Neural progenitor cell (in vitro differentiated cells): ENCODE measurements at regions not wholly inside any gene's neighbourhood (a gene's known extent, or its start where the extent isn't known, plus 50 kb on each side); places are given as distances from the start of the nearest gene placed in this dataset.
A peak's percentile ranks its signal among the peaks of the same experiment; 100 is the strongest.

ENCODE experiments used
- DNase-seq: peaks from one replicate; pipeline ENCODE4 v3.0.0-alpha.2; 2016; ENCODE audit warnings: low spot score
- H2AFZ ChIP-seq: fragments of 200-600 bp; sonication (generic); replicated peaks from 2 replicates; pipeline ENCODE4 v1.6.1; 2016; ENCODE audit warnings: antibody characterized with exemption
- H3F3A ChIP-seq: fragments of 200-600 bp; sonication (generic); 2 replicates; pipeline ENCODE4 v1.6.1; 2016; ENCODE audit warnings: antibody characterized with exemption, low read depth
- H3K27ac ChIP-seq: fragments of 200-600 bp; sonication (generic); 2 replicates; pipeline ENCODE4 v1.5.1; 2016; ENCODE audit warnings: mild to moderate bottlenecking
- H3K27me3 ChIP-seq: fragments of 200-600 bp; sonication (generic); 2 replicates; pipeline ENCODE4 v1.6.1; 2016; ENCODE audit warnings: mild to moderate bottlenecking, moderate library complexity
- H3K36me3 ChIP-seq: fragments of 200-600 bp; sonication (generic); 2 replicates; pipeline ENCODE4 v1.5.1; 2016
- H3K4me1 ChIP-seq: fragments of 200-600 bp; sonication (generic); 2 replicates; pipeline ENCODE4 v1.6.1; 2016; ENCODE audit warnings: mixed run types
- H3K4me2 ChIP-seq: fragments of 200-600 bp; sonication (generic); 2 replicates; pipeline ENCODE4 v1.6.1; 2016
- H3K4me3 ChIP-seq: fragments of 200-600 bp; sonication (generic); 2 replicates; pipeline ENCODE4 v1.5.1; 2016
- H3K79me2 ChIP-seq: fragments of 200-600 bp; sonication (generic); 2 replicates; pipeline ENCODE4 v1.6.1; 2016; ENCODE audit warnings: low read depth
- H3K9ac ChIP-seq: fragments of 200-600 bp; sonication (generic); 2 replicates; pipeline ENCODE4 v1.6.1; 2016
- H3K9me3 ChIP-seq: fragments of 200-600 bp; sonication (generic); 2 replicates; pipeline ENCODE4 v1.5.1; 2016; ENCODE audit warnings: low read depth
- H4K20me1 ChIP-seq: fragments of 200-600 bp; sonication (generic); 2 replicates; pipeline ENCODE4 v1.6.1; 2016; ENCODE audit warnings: low read depth
- H3K27ac Mint-ChIP-seq: 3 replicates; pipeline ENCODE4 v1.8.0; 2021; ENCODE audit warnings: mixed read lengths
- H3K27me3 Mint-ChIP-seq: 2 replicates; pipeline ENCODE4 v1.8.0; 2022; ENCODE audit warnings: low read depth, mild to moderate bottlenecking, inconsistent platforms, moderate library complexity, mixed read lengths; ENCODE audit not compliant: insufficient read depth
- H3K36me3 Mint-ChIP-seq: 3 replicates; pipeline ENCODE4 v1.8.0; 2021; ENCODE audit warnings: mixed read lengths
- H3K4me1 Mint-ChIP-seq: 3 replicates; pipeline ENCODE4 v1.8.0; 2021; ENCODE audit warnings: mixed read lengths
- H3K4me3 Mint-ChIP-seq: 3 replicates; pipeline ENCODE4 v1.8.0; 2021; ENCODE audit warnings: mild to moderate bottlenecking, moderate library complexity, mixed read lengths
- H3K9me3 Mint-ChIP-seq: 3 replicates; pipeline ENCODE4 v1.8.0; 2020; ENCODE audit warnings: mixed read lengths
- CTCF ChIP-seq: fragments of 200-600 bp; sonication (generic); IDR thresholded peaks from 2 replicates; pipeline ENCODE4 v1.5.1; 2017; ENCODE audit warnings: antibody characterized with exemption, mild to moderate bottlenecking
- EZH2 ChIP-seq: fragments of 200-600 bp; sonication (generic); IDR thresholded peaks from 2 replicates; pipeline ENCODE4 v1.6.1; 2017; ENCODE audit warnings: antibody characterized with exemption, mild to moderate bottlenecking, moderate library complexity
- EZH2phosphoT487 ChIP-seq: fragments of 200-600 bp; sonication (generic); IDR thresholded peaks from 2 replicates; pipeline ENCODE4 v1.6.1; 2017; ENCODE audit warnings: antibody characterized with exemption

- Mint-ChIP-seq H3K36me3 (peaks cover 11% of the 10 kb centered on the region), H3K9me3 (no peaks in the 10 kb centered on the region), H3K27me3 (peaks cover 8% of the 10 kb centered on the region), H3K4me1 (peaks cover 67% of the 10 kb centered on the region), H3K4me3 (no peak overlapping the region), H3K27ac (peak overlapping the region; percentile 38)
- H3K9ac ChIP-seq, result no peak overlapping the region
- H3K9me3 ChIP-seq, result no peaks in the 10 kb centered on the region
- no peaks in the 10 kb centered on the region for H4K20me1 ChIP-seq
- peaks cover 58% of the 10 kb centered on the region for H3K4me1 ChIP-seq
- H3K79me2 ChIP-seq, result no peaks in the 10 kb centered on the region
- no peak for TF ChIP-seq EZH2
- TF ChIP-seq EZH2phosphoT487, result no peak
- TF ChIP-seq CTCF, result no peak
- H3K4me2 ChIP-seq, result no peak overlapping the region
- no peak overlapping the region for H2AFZ ChIP-seq
- no peak overlapping the region for H3K4me3 ChIP-seq
- peaks cover 53% of the 10 kb centered on the region for H3F3A ChIP-seq
- no peaks in the 10 kb centered on the region for H3K36me3 ChIP-seq
- no peaks in the 10 kb centered on the region for H3K27me3 ChIP-seq
- no peak for DNase-seq
- no peak overlapping the region for H3K27ac ChIP-seq
Observed at GRCh38 chr13:99800011-99800410, 171.6 kb downstream of the ZIC5 start.

GRCh38 chr13:99798756-99799155 lies 172.8 kb downstream of the ZIC5 start:
- Mint-ChIP-seq H3K4me1 (peaks cover 54% of the 10 kb centered on the region), H3K27ac (peak overlapping the region; percentile 74)

GRCh38 chr13:99797691-99798090 lies 173.9 kb downstream of the ZIC5 start:
- Histone ChIP-seq H3K27me3 (no peaks in the 10 kb centered on the region), H3K4me3 (no peak overlapping the region), H4K20me1 (no peaks in the 10 kb centered on the region), H3K79me2 (no peaks in the 10 kb centered on the region), H3K4me1 (peaks cover 48% of the 10 kb centered on the region), H2AFZ (no peak overlapping the region), H3K27ac (peak overlapping the region; percentile 40), H3K4me2 (peak overlapping the region; percentile 60), H3K9me3 (no peaks in the 10 kb centered on the region), H3K9ac (no peak overlapping the region), H3K36me3 (no peaks in the 10 kb centered on the region), H3F3A (peaks cover 50% of the 10 kb centered on the region)
- Mint-ChIP-seq H3K4me3 (no peak overlapping the region), H3K4me1 (peaks cover 54% of the 10 kb centered on the region), H3K27ac (peak overlapping the region; percentile 20), H3K36me3 (peaks cover 10% of the 10 kb centered on the region), H3K9me3 (no peaks in the 10 kb centered on the region), H3K27me3 (peaks cover 6% of the 10 kb centered on the region)
- no peak for DNase-seq
- no peak for TF ChIP-seq EZH2phosphoT487
- TF ChIP-seq EZH2, result no peak
- TF ChIP-seq CTCF, result no peak

More at GRCh38 chr13:99798756-99799155, 172.8 kb downstream of the ZIC5 start:
- no peak for TF ChIP-seq EZH2phosphoT487
- no peak for TF ChIP-seq EZH2
- no peak for TF ChIP-seq CTCF
- DNase-seq, result no peak
- Histone ChIP-seq H4K20me1 (no peaks in the 10 kb centered on the region), H3K4me3 (no peak overlapping the region), H3F3A (peaks cover 41% of the 10 kb centered on the region), H3K9ac (no peak overlapping the region), H3K36me3 (no peaks in the 10 kb centered on the region), H3K4me2 (peak overlapping the region; percentile 60), H2AFZ (no peak overlapping the region), H3K9me3 (no peaks in the 10 kb centered on the region), H3K79me2 (no peaks in the 10 kb centered on the region), H3K27me3 (no peaks in the 10 kb centered on the region), H3K27ac (peak overlapping the region; percentile 40), H3K4me1 (peaks cover 48% of the 10 kb centered on the region)
- Mint-ChIP-seq H3K9me3 (no peaks in the 10 kb centered on the region), H3K4me3 (no peak overlapping the region), H3K27me3 (peaks cover 6% of the 10 kb centered on the region), H3K36me3 (peaks cover 13% of the 10 kb centered on the region)
